HL-60 (cell line): ENCODE measurements at regions not wholly inside any gene's neighbourhood (a gene's known extent, or its start where the extent isn't known, plus 50 kb on each side); places are given as distances from the start of the nearest gene placed in this dataset.
"Not testable (repeated sequence)": the region's sequence is repeated elsewhere in the genome, so short reads cannot be mapped to it uniquely, and the experiment has no call there.

Experiments
- DNase-seq, 2 experiments: peaks; one replicate each; pipeline ENCODE4 v3.0.0-alpha.2; 2010 to 2020; ENCODE audit warnings: low read depth in 1 of 2, low spot score in 1 of 2
- H3K27ac ChIP-seq: fragments of 250-450 bp; sonication (Bioruptor Pico); replicated peaks from 2 replicates; pipeline ENCODE4 v1.5.1; 2020; ENCODE audit warnings: mild to moderate bottlenecking, moderate library complexity
- H3K27me3 ChIP-seq: fragments of 250-450 bp; sonication (Bioruptor Pico); 2 replicates; pipeline ENCODE4 v1.5.1; 2021; ENCODE audit warnings: mild to moderate bottlenecking, moderate library complexity; ENCODE audit not compliant: insufficient read depth, poor library complexity, severe bottlenecking
- H3K4me3 ChIP-seq: replicated peaks from 2 replicates; pipeline ENCODE4 v1.5.1; 2011; ENCODE audit warnings: mild to moderate bottlenecking, control low read depth, low read length; ENCODE audit not compliant: insufficient read depth
- CTCF ChIP-seq: IDR thresholded peaks from one replicate; pipeline ENCODE4 v1.5.1; 2011; ENCODE audit warnings: low read length, control low read depth, inconsistent platforms; ENCODE audit not compliant: insufficient read depth
- GABPA ChIP-seq: IDR thresholded peaks from 2 replicates; pipeline ENCODE4 v1.6.1; 2012; ENCODE audit warnings: low read depth
- POLR2AphosphoS5 ChIP-seq: IDR thresholded peaks from 2 replicates; pipeline ENCODE4 v1.6.1; 2012; ENCODE audit warnings: low read depth
- REST ChIP-seq: IDR thresholded peaks from 2 replicates; pipeline ENCODE4 v1.6.1; 2012; ENCODE audit warnings: low read depth; ENCODE audit not compliant: insufficient replicate concordance
- SPI1 ChIP-seq: IDR thresholded peaks from 2 replicates; pipeline ENCODE4 v1.6.1; 2012; ENCODE audit warnings: low read depth, mild to moderate bottlenecking, borderline replicate concordance

- Histone ChIP-seq H3K27me3 (no peaks in the 10 kb centered on the region), H3K27ac (no peak overlapping the region), H3K4me3 (no peak overlapping the region)
- DNase-seq, result no peak
- TF ChIP-seq CTCF, result no peak
- no peak for TF ChIP-seq POLR2AphosphoS5
Measured at GRCh38 chr11:96841792-96842191, 452.0 kb downstream of the JRKL start.

GRCh38 chr11:96842731-96843130, 452.9 kb downstream of the JRKL start:
- no peak overlapping the region for H3K4me3 ChIP-seq
- H3K27ac ChIP-seq, result no peak overlapping the region
- no peaks in the 10 kb centered on the region for H3K27me3 ChIP-seq
- TF ChIP-seq SPI1 (no peak), POLR2AphosphoS5 (no peak), GABPA (no peak), REST (no peak), CTCF (no peak)
- no peak for DNase-seq

- Histone ChIP-seq H3K27ac (no peak overlapping the region), H3K27me3 (no peaks in the 10 kb centered on the region), H3K4me3 (no peak overlapping the region)
- TF ChIP-seq GABPA, result no peak
- TF ChIP-seq SPI1, result no peak
- TF ChIP-seq CTCF, result no peak
- TF ChIP-seq REST, result no peak
- TF ChIP-seq POLR2AphosphoS5, result no peak
- DNase-seq, result no peak
Measured at GRCh38 chr11:96854425-96854824, 464.6 kb downstream of the JRKL start.

DNA sequence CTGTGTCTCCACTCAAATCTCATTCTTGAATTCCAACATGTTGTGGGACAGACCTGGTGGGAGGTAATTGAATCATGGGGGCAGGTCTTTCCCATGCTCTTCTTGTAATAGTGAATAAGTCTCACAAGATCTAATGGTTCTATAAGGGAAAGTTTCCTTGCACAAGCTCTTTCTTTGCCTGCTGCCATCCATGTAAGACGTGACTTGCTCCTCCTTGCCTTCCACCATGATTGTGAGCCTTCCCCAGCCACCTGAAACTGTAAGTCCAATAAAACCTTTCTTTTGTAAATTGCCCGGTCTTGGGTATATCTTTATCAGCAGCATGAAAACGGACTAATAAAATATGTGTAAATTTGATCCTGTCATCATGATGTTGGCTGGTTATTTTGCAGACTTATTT, 471.9 kb downstream of the JRKL start:
- H3K4me3 ChIP-seq, H3K27me3 ChIP-seq, DNase-seq, H3K27ac ChIP-seq: not testable (repeated sequence)

- Histone ChIP-seq H3K27me3 (no peaks in the 10 kb centered on the region), H3K27ac (no peak overlapping the region), H3K4me3 (no peak overlapping the region)
- DNase-seq, result no peak
- TF ChIP-seq GABPA (no peak), CTCF (no peak)
Measured at GRCh38 chr11:96863520-96863919, 473.7 kb downstream of the JRKL start.
